RWPE2 (cell line): ENCODE measurements at regions not wholly inside any gene's neighbourhood (a gene's known extent, or its start where the extent isn't known, plus 50 kb on each side); places are given as distances from the start of the nearest gene placed in this dataset.
"Not testable (repeated sequence)": the region's sequence is repeated elsewhere in the genome, so short reads cannot be mapped to it uniquely, and the experiment has no call there.

ENCODE experiments used
- ATAC-seq: fragments of 200-7000 bp; cut with Tn5 transposase; 3 replicates; pipeline ENCODE4 v1.9.1; 2021; ENCODE audit warnings: low read depth
- DNase-seq: peaks from one replicate; pipeline ENCODE4 v3.0.0-alpha.2; 2020; ENCODE audit warnings: low spot score
- H3K27ac ChIP-seq: fragments of 450-650 bp; 2 replicates; pipeline ENCODE4 v1.5.1; 2017; ENCODE audit warnings: mild to moderate bottlenecking; ENCODE audit not compliant: poor library complexity, severe bottlenecking
- H3K27me3 ChIP-seq: fragments of 250-450 bp; sonication (Bioruptor Pico); 2 replicates; pipeline ENCODE4 v1.5.1; 2021; ENCODE audit warnings: mild to moderate bottlenecking, moderate library complexity; ENCODE audit not compliant: insufficient read depth, poor library complexity, severe bottlenecking
- H3K36me3 ChIP-seq: fragments of 250-450 bp; sonication (Bioruptor Pico); 2 replicates; pipeline ENCODE4 v1.5.1; 2020; ENCODE audit warnings: low read depth, mild to moderate bottlenecking, moderate library complexity
- H3K4me1 ChIP-seq: fragments of 250-450 bp; sonication (Bioruptor Pico); 2 replicates; pipeline ENCODE4 v1.5.1; 2021; ENCODE audit warnings: mild to moderate bottlenecking, moderate library complexity; ENCODE audit not compliant: insufficient read depth, poor library complexity, severe bottlenecking
- H3K4me3 ChIP-seq: fragments of 250-450 bp; sonication (Bioruptor Pico); 2 replicates; pipeline ENCODE4 v1.5.1; 2021; ENCODE audit warnings: mild to moderate bottlenecking, moderate library complexity; ENCODE audit not compliant: severe bottlenecking
- H3K9me3 ChIP-seq: fragments of 250-450 bp; sonication (Bioruptor Pico); 2 replicates; pipeline ENCODE4 v1.5.1; 2021; ENCODE audit warnings: mild to moderate bottlenecking, moderate library complexity; ENCODE audit not compliant: severe bottlenecking
- TF ChIP-seq, protein P1 (sequence below): fragments of 450-650 bp; IDR thresholded peaks from one replicate; pipeline ENCODE4 v1.5.1; 2017; ENCODE audit warnings: mild to moderate bottlenecking, moderate library complexity; ENCODE audit not compliant: poor library complexity, severe bottlenecking

DNA sequence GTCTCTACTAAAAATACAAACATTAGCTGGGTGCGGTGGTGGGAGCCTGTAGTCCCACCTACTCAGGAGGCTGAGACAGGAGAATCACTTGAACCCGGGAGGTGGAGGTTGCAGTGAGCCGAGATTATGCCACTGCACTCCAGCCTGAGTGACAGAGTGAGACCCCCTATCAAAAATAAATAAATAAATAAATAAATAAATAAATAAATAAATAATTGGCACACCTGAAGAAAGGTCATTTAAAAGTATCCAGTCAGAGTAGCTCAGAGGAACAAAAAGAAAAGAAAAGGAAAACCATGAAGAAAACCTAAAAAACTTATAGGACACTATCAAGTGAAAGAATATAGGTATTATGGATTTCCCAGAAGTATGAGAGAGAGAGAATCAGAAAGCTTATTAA is 330.1 kb upstream of the AR start:
- not testable (repeated sequence) for H3K4me3 ChIP-seq, H3K36me3 ChIP-seq, H3K9me3 ChIP-seq, DNase-seq, H3K27ac ChIP-seq, H3K27me3 ChIP-seq, H3K4me1 ChIP-seq, ATAC-seq

DNA sequence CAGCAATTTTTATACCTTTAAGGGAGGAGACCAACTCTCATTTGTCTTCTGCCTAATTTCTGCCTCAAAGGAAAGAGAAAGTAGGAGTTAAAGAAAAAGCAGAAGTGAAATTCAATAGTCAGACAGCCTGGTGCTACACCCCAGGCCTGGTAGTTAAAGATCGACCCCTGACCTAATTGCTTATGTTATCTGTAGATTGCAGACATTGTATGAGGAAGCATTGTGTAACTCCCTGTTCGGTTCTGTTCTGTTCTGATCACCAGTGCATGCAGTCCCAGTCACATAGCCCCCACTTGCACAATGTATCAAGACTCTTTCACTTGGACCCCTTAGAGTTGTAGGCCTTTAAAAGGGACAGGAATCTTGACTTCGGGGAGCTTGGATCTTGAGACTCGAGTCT is 335.9 kb upstream of the AR start:
- Histone ChIP-seq H3K36me3 (no peaks in the 10 kb centered on the region), H3K4me3 (no peak overlapping the region), H3K4me1 (no peaks in the 10 kb centered on the region), H3K27ac (no peak overlapping the region), H3K9me3 (no peaks in the 10 kb centered on the region), H3K27me3 (no peaks in the 10 kb centered on the region)
- no peak for DNase-seq
- TF ChIP-seq, protein P1, sequence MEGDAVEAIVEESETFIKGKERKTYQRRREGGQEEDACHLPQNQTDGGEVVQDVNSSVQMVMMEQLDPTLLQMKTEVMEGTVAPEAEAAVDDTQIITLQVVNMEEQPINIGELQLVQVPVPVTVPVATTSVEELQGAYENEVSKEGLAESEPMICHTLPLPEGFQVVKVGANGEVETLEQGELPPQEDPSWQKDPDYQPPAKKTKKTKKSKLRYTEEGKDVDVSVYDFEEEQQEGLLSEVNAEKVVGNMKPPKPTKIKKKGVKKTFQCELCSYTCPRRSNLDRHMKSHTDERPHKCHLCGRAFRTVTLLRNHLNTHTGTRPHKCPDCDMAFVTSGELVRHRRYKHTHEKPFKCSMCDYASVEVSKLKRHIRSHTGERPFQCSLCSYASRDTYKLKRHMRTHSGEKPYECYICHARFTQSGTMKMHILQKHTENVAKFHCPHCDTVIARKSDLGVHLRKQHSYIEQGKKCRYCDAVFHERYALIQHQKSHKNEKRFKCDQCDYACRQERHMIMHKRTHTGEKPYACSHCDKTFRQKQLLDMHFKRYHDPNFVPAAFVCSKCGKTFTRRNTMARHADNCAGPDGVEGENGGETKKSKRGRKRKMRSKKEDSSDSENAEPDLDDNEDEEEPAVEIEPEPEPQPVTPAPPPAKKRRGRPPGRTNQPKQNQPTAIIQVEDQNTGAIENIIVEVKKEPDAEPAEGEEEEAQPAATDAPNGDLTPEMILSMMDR, result no peak
- no peak for ATAC-seq

DNA sequence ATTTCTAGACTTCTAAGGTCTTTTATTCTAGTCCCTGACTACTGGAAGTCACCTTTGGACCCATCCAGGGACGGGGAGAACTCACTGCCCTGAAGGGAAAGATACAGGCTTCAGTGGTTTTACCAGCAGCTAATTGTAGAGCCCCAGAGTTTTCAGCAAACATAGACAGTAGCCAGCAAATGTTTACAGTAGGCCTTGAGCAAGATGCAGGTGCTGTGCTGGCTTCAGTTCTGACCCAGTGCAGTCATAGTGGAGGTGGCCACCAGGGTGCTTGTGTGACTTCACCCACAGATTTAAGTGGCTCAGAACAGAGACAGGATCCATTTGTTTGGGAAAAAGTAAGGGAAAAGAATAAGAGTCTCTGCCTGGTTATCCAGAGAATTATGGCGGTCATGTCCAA is 384.4 kb upstream of the AR start:
- no peak overlapping the region for H3K4me3 ChIP-seq
- no peaks in the 10 kb centered on the region for H3K27me3 ChIP-seq
- H3K4me1 ChIP-seq, result no peaks in the 10 kb centered on the region
- TF ChIP-seq, protein P1, result no peak
- H3K27ac ChIP-seq, result no peak overlapping the region
- no peak for DNase-seq
- no peaks in the 10 kb centered on the region for H3K36me3 ChIP-seq
- H3K9me3 ChIP-seq, result no peaks in the 10 kb centered on the region
- ATAC-seq, result no peak

DNA sequence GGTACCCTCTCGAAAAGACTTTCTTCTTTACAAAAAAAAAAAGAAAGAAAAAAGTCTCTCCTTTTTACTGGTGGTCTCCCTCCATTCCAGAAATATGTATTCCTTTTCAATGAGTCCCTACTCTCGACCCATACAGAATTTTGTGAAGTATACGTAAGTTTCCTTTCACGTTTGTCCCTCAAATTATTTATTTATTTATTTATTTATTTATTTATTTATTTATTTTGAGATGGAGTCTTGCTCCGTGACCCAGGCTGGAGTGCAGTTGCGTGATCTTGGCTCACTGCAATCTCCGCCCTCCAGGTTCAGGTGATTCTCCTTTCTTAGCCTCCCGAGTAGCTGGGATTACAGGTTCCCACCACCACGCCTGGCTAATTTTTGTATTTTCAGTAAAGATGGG is 429.2 kb upstream of the AR start:
- Histone ChIP-seq H3K4me3 (no peak overlapping the region), H3K36me3 (no peaks in the 10 kb centered on the region), H3K27me3 (no peaks in the 10 kb centered on the region), H3K4me1 (no peaks in the 10 kb centered on the region), H3K27ac (no peak overlapping the region), H3K9me3 (no peaks in the 10 kb centered on the region)
- DNase-seq, result no peak
- ATAC-seq, result no peak
- TF ChIP-seq, protein P1, result no peak

DNA sequence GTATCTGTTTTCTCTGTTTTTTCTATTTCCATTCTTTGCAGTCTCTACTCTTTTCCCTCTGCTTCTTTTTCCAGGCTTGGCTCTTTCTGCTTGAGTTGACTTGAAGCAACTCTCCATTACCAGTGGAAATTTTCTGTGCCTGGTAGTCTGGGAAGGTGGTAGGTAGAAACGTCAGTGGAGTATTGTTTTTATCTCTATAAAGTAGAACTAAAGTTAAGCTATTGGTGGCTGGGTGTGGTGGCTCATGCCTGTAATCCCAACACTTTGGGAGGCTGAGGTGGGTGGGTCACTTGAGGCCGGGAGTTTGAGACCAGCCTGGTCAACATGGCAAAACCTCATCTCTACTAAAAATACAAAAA is 438.1 kb upstream of the AR start:
- no peaks in the 10 kb centered on the region for H3K36me3 ChIP-seq
- H3K4me1 ChIP-seq, result no peaks in the 10 kb centered on the region
- DNase-seq, result no peak
- no peaks in the 10 kb centered on the region for H3K27me3 ChIP-seq
- no peak overlapping the region for H3K4me3 ChIP-seq
- TF ChIP-seq, protein P1, result no peak
- no peaks in the 10 kb centered on the region for H3K9me3 ChIP-seq
- no peak for ATAC-seq
- H3K27ac ChIP-seq, result no peak overlapping the region
